MCF 10A (cell line): ENCODE measurements at regions not wholly inside any gene's neighbourhood (a gene's known extent, or its start where the extent isn't known, plus 50 kb on each side); places are given as distances from the start of the nearest gene placed in this dataset.

ENCODE experiments used
- BruUV-seq: library from RNA; stranded (reverse); fragments of 400-500 nt; replicated peaks from 2 replicates; lab custom pipeline; 2021; lab: Mats Ljungman, UMichigan
- CTCF ChIA-PET: fragments of 300-600 bp; sonication (Branson Sonifier 250); formaldehyde crosslinking; extraction: SDS; loops from one replicate; lab custom pipeline; 2021; ENCODE audit warnings: antibody characterized with exemption, inconsistent platforms; lab: Yijun Ruan, JAX
- POLR2A ChIA-PET: fragments of 300-600, 350-650 bp; sonication (Branson Sonifier 250); formaldehyde crosslinking; extraction: SDS; loops from one replicate; lab custom pipeline; 2020; ENCODE audit warnings: antibody characterized with exemption, inconsistent platforms; lab: Yijun Ruan, JAX
- DNase-seq: peaks from one replicate; pipeline ENCODE4 v3.0.0-alpha.2; 2018; ENCODE audit not compliant: unreplicated experiment
- H3K27ac Mint-ChIP-seq: one replicate; pipeline ENCODE4 v1.8.0; 2022; ENCODE audit warnings: mild to moderate bottlenecking, low read depth, mixed read lengths; ENCODE audit not compliant: unreplicated experiment
- H3K27me3 Mint-ChIP-seq: one replicate; pipeline ENCODE4 v1.8.0; 2022; ENCODE audit warnings: mixed read lengths; ENCODE audit not compliant: insufficient read depth, unreplicated experiment
- H3K36me3 Mint-ChIP-seq: one replicate; pipeline ENCODE4 v1.8.0; 2022; ENCODE audit warnings: mild to moderate bottlenecking, moderate library complexity, mixed read lengths; ENCODE audit not compliant: insufficient read depth, unreplicated experiment
- H3K4me1 Mint-ChIP-seq: one replicate; pipeline ENCODE4 v1.8.0; 2022; ENCODE audit warnings: mixed read lengths; ENCODE audit not compliant: insufficient read depth, unreplicated experiment
- H3K4me3 Mint-ChIP-seq: one replicate; pipeline ENCODE4 v1.8.0; 2022; ENCODE audit warnings: mild to moderate bottlenecking, moderate library complexity, mixed read lengths; ENCODE audit not compliant: unreplicated experiment
- H3K9me3 Mint-ChIP-seq: one replicate; pipeline ENCODE4 v1.8.0; 2022; ENCODE audit warnings: mixed read lengths; ENCODE audit not compliant: unreplicated experiment
- intact Hi-C: fragments of 100-400 bp; cut with micrococcal nuclease; formaldehyde crosslinking; loops from 2 replicates; pipeline ENCODE4 v1.14.1; 2022
- TF ChIP-seq, protein P1 (sequence below): fragments of 200-600 bp; IDR thresholded peaks from one replicate; pipeline ENCODE4 v1.8.0; 2022; ENCODE audit warnings: antibody characterized with exemption, mild to moderate bottlenecking; ENCODE audit not compliant: unreplicated experiment

DNA sequence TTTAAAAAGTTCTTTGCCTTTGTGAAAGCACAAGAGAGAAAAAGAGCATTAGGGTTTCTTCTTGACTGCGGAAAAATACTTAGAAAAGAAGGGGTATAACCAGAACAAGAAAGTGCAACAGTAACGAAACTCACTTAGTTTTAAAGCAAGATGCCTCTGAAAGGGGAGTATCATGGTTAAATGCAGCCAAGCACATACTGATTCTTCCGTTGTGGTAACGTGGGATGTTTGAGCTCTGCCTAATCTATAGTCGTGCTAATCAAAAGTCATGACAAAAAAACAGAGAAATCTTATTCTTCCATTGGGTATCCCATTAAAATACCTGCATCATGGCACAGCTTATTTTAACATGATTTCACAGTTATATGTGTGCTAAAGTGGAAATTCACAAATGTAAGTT, 187.8 kb upstream of the LRFN5 start:
- BruUV-seq: no TSS peak
- DNase-seq: no peak
- Mint-ChIP-seq H3K36me3 (no peaks in the 10 kb centered on the region), H3K27ac (no peak overlapping the region), H3K4me3 (no peak overlapping the region), H3K9me3 (no peaks in the 10 kb centered on the region), H3K4me1 (no peaks in the 10 kb centered on the region), H3K27me3 (peaks cover 47% of the 10 kb centered on the region)
- ChIA-PET POLR2A (interaction anchor here (0.6 kb wide), 1 partner anchor 9 kb away, joined by 3 read pairs; no protein-coding TSS in a partner anchor), CTCF (interaction anchor here (0.8 kb wide), 1 partner anchor 27 kb away, joined by 3 read pairs; no protein-coding TSS in a partner anchor)
- intact Hi-C loops: no loop called here
- TF ChIP-seq, protein P1, sequence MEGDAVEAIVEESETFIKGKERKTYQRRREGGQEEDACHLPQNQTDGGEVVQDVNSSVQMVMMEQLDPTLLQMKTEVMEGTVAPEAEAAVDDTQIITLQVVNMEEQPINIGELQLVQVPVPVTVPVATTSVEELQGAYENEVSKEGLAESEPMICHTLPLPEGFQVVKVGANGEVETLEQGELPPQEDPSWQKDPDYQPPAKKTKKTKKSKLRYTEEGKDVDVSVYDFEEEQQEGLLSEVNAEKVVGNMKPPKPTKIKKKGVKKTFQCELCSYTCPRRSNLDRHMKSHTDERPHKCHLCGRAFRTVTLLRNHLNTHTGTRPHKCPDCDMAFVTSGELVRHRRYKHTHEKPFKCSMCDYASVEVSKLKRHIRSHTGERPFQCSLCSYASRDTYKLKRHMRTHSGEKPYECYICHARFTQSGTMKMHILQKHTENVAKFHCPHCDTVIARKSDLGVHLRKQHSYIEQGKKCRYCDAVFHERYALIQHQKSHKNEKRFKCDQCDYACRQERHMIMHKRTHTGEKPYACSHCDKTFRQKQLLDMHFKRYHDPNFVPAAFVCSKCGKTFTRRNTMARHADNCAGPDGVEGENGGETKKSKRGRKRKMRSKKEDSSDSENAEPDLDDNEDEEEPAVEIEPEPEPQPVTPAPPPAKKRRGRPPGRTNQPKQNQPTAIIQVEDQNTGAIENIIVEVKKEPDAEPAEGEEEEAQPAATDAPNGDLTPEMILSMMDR: no peak

DNA sequence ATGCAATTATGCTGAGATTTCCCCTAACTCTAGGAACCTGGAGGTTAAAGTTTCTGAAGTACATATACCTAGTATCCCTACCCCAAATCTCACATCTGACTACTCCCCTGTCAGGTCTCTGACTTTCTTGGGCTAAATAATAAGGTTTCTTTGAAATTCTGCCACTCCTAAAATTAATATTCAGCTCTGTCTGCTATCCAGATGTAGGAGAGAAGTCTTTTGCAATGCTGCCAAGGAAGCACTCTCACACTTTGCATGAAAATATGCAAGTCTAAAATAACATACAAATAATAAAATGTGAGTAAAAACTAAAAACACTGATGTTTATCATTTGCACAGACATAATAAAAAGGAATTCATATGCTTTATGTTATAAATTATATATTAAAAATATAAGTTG, 196.9 kb upstream of the LRFN5 start:
- DNase-seq: no peak
- Mint-ChIP-seq H3K4me3 (no peak overlapping the region), H3K27ac (no peak overlapping the region), H3K9me3 (no peaks in the 10 kb centered on the region), H3K27me3 (peaks cover 27% of the 10 kb centered on the region), H3K4me1 (no peaks in the 10 kb centered on the region), H3K36me3 (no peaks in the 10 kb centered on the region)
- ChIA-PET POLR2A (interaction anchor here (0.6 kb wide), 1 partner anchor 9 kb away, joined by 3 read pairs; no protein-coding TSS in a partner anchor), CTCF (interaction anchor here (0.7 kb wide), 1 partner anchor 129 kb away, joined by 3 read pairs; no protein-coding TSS in a partner anchor)
- no TSS peak for BruUV-seq
- intact Hi-C loops: no loop called here
- TF ChIP-seq, protein P1: no peak

DNA sequence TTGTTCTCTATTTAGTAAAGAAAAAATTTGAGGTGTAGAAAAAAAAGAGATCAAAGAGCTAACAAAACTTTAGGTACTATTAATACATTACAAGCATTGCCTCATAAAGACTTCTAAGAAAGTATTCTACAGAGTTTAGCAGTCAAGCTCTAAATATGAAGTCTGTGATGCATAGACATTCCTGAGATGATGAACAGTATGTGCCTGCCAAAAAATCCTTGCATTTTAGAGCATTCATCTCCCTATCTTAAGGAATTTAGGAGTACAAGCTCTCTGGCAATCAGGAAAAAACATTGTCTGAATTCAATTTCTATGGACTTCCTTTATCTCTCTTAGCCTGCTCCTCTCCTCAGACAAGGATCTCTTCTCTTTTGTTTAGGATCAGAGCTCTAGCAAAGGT, 202.6 kb upstream of the LRFN5 start:
- no peaks in the 10 kb centered on the region for H3K36me3 Mint-ChIP-seq
- H3K27me3 Mint-ChIP-seq: peaks cover 28% of the 10 kb centered on the region
- TF ChIP-seq, protein P1: no peak
- ChIA-PET CTCF (interaction anchor here (0.7 kb wide), 1 partner anchor 42 kb away, joined by 3 read pairs; no protein-coding TSS in a partner anchor), POLR2A (no interaction called here)
- BruUV-seq: no TSS peak
- H3K27ac Mint-ChIP-seq: no peak overlapping the region
- no peak for DNase-seq
- intact Hi-C loops: no loop called here
- no peaks in the 10 kb centered on the region for H3K4me1 Mint-ChIP-seq
- no peaks in the 10 kb centered on the region for H3K9me3 Mint-ChIP-seq
- H3K4me3 Mint-ChIP-seq: no peak overlapping the region

DNA sequence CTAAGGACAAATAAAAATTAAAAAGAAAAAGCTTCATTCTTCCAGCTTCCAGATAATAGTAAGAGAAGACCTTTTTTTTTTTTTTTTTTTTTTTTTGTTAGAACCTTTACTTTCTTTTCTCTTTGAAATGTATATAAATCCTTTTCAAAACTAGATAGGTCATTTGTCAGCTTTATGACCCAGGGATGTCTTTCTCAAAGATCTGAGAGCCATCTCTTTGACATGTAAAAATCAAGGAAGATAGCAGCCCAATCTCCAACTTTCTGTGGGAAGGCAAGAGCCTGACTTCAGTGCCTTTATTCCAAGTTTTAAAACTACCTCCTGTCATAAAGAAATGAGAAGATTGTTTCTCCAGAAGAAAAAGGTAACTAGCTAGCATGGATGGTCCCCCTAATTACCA, 203.3 kb upstream of the LRFN5 start:
- TF ChIP-seq, protein P1: no peak
- DNase-seq: no peak
- peaks cover 36% of the 10 kb centered on the region for H3K27me3 Mint-ChIP-seq
- H3K4me3 Mint-ChIP-seq: no peak overlapping the region
- H3K4me1 Mint-ChIP-seq: no peaks in the 10 kb centered on the region
- H3K27ac Mint-ChIP-seq: no peak overlapping the region
- BruUV-seq: no TSS peak
- CTCF ChIA-PET: no interaction called here
- H3K9me3 Mint-ChIP-seq: no peaks in the 10 kb centered on the region
- POLR2A ChIA-PET: no interaction called here
- H3K36me3 Mint-ChIP-seq: no peaks in the 10 kb centered on the region
- intact Hi-C loops: no loop called here
